Esophagus squamous epithelium (tissue), 4 donors: ENCODE measurements at regions not wholly inside any gene's neighbourhood (a gene's known extent, or its start where the extent isn't known, plus 50 kb on each side); places are given as distances from the start of the nearest gene placed in this dataset.

Source experiments
- CTCF ChIP-seq, 6 experiments: fragments of 450-650 bp in 4 of 6; fragments of 200-600 bp in 2 of 6; sonication (generic) in 2 of 6; IDR thresholded peaks; one replicate each; pipeline ENCODE4 v1.5.1; 2016 to 2019; ENCODE audit warnings: antibody characterized with exemption in 6 of 6, mild to moderate bottlenecking in 4 of 6, moderate library complexity in 4 of 6
- POLR2A ChIP-seq, 4 donors: fragments of 450-650 bp; IDR thresholded peaks; one replicate each; pipeline ENCODE4 v1.6.1; 2017; ENCODE audit warnings: antibody characterized with exemption in 4 of 4, mild to moderate bottlenecking in 4 of 4, moderate library complexity in 3 of 4

DNA sequence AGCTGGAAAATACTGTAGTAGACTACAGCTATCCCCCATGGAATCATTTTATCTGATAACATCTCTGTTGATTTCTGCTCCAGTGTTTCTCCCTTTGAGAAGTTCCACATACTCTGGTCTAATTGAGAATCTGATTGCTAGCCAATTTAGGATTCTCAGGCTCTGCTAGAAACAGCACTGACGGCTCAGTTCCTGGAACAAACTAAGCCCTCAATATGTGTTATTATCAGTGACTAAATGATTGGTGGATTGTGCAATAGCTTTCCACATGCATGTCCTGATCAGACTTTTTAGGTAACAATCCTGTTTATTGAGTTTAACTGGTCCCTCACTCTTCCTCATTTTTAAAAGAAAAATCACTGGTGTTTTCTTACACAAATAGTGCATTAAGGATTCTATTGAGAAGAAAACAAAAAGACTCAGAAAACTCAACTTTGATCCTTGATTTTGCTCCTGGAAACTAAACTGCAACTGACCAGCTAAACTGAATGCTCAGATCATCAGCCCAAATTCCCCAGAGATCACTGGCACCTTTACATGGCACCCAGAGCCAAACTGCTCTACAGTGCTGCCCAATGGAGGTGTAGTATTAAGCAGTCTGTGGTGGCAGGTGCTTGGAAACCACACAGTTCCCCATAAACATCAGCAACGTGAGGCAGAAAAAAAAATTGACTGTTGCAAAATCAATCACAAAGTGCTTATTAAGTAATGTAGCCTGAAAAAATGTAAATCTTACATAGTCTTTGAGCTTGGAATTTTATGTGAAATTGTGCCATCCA is 423.7 kb downstream of the TOX3 start:
- TF ChIP-seq CTCF (IDR thresholded peaks at IDR 0.05) (no peak), POLR2A (IDR thresholded peaks at IDR 0.05) (no peak)
